ENCODE measurements at regions not wholly inside any gene's neighbourhood (a gene's known extent, or its start where the extent isn't known, plus 50 kb on each side); places are given as distances from the start of the nearest gene placed in this dataset.
"Not testable (repeated sequence)": the region's sequence is repeated elsewhere in the genome, so short reads cannot be mapped to it uniquely, and the experiment has no call there.

- no peaks in the 10 kb centered on the region for H3K27me3 ChIP-seq (replicated peaks; ENCODE audit: control insufficient read depth, insufficient read depth, low read length)
- no peak for DNase-seq (ENCODE audit: extremely low read depth, insufficient read length)
Observed at GRCh38 chr2:7146151-7146550, 228.9 kb downstream of the RNF144A start.

DNA sequence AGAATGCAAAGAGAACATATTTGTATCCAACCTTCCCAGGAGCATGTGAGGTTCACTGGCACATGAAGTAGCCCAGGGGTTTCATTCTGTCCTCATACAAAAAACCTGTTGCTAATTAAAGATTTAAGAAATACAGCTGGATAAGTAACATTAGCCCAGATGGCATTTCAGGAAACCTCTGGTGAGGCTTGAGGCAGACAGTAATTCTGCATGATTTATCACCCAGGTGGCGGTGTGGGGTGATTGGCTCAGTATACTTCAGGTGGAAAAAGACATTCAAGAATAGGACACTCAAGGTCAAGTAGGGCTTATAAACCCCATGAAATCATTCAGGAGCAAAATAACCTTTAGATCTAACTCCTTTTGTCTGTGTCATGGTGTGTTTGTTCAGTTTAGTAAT is 237.4 kb downstream of the RNF144A start:
- no peak for TF ChIP-seq CTCF (IDR thresholded peaks at IDR 0.05; ENCODE audit: insufficient read depth, low read length, poor library complexity, severe bottlenecking)
- Histone ChIP-seq H3K27me3 (replicated peaks; ENCODE audit: control insufficient read depth, insufficient read depth, low read length) (no peaks in the 10 kb centered on the region; the same call in 1 of the 2 replicates), H3K4me3 (replicated peaks; ENCODE audit: low read depth, low read length) (no peak overlapping the region), H3K36me3 (ENCODE audit: control insufficient read depth, insufficient read depth, low read length) (no peaks in the 10 kb centered on the region)
- no peak for DNase-seq (ENCODE audit: extremely low read depth, insufficient read length)

More at GRCh38 chr2:7146151-7146550, 228.9 kb downstream of the RNF144A start:
- H3K36me3 ChIP-seq (ENCODE audit: control insufficient read depth, insufficient read depth, low read length), result no peaks in the 10 kb centered on the region
- TF ChIP-seq CTCF (IDR thresholded peaks at IDR 0.05; ENCODE audit: insufficient read depth, low read length, poor library complexity, severe bottlenecking), result no peak
- no peak overlapping the region for H3K4me3 ChIP-seq (replicated peaks; ENCODE audit: low read depth, low read length)

DNA sequence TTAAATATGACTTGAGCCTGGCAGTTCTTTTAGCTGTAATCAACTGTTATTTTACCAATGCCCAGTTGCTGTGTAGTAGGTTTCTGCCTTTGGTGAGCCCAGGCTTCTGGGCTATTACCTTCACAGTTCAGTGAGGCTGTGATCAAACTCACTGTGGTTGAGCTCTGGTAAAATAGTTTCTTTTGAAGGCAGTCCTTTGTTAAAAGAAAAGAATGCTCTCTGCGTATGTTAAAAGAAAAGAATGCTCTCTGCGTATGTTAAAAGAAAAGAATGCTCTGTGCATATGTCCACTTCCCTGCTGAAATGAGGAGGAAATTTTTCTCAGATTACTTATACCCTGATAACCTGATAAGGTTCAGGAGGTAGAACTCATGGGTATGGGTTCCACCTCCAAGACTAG is 244.3 kb downstream of the RNF144A start:
- H3K36me3 ChIP-seq (ENCODE audit: control insufficient read depth, insufficient read depth, low read length), result no peaks in the 10 kb centered on the region
- no peaks in the 10 kb centered on the region; the same call in 1 of the 2 replicates for H3K27me3 ChIP-seq (replicated peaks; ENCODE audit: control insufficient read depth, insufficient read depth, low read length)
- TF ChIP-seq CTCF (IDR thresholded peaks at IDR 0.05; ENCODE audit: insufficient read depth, low read length, poor library complexity, severe bottlenecking), result no peak
- DNase-seq (ENCODE audit: extremely low read depth, insufficient read length), result no peak
- H3K4me3 ChIP-seq (replicated peaks; ENCODE audit: low read depth, low read length), result no peak overlapping the region

- H3K36me3 ChIP-seq (ENCODE audit: control insufficient read depth, insufficient read depth, low read length), result no peaks in the 10 kb centered on the region
- no peak overlapping the region for H3K4me3 ChIP-seq (replicated peaks; ENCODE audit: low read depth, low read length)
- H3K27me3 ChIP-seq (replicated peaks; ENCODE audit: control insufficient read depth, insufficient read depth, low read length), result peaks cover 2% of the 10 kb centered on the region
- TF ChIP-seq CTCF (IDR thresholded peaks at IDR 0.05; ENCODE audit: insufficient read depth, low read length, poor library complexity, severe bottlenecking), result no peak
- DNase-seq (ENCODE audit: extremely low read depth, insufficient read length), result no peak
Observed at GRCh38 chr2:7165736-7166135, 248.5 kb downstream of the RNF144A start.

GRCh38 chr2:7167801-7168411 is 250.7 kb downstream of the RNF144A start:
- Histone ChIP-seq H3K27me3 (replicated peaks; ENCODE audit: control insufficient read depth, insufficient read depth, low read length) (peaks cover 2% of the 10 kb centered on the region), H3K36me3 (ENCODE audit: control insufficient read depth, insufficient read depth, low read length) (no peaks in the 10 kb centered on the region), H3K4me3 (replicated peaks; ENCODE audit: low read depth, low read length) (no peak overlapping the region)
- no peak for DNase-seq (ENCODE audit: extremely low read depth, insufficient read length)
- TF ChIP-seq CTCF (IDR thresholded peaks at IDR 0.05; ENCODE audit: insufficient read depth, low read length, poor library complexity, severe bottlenecking), result no peak

DNA sequence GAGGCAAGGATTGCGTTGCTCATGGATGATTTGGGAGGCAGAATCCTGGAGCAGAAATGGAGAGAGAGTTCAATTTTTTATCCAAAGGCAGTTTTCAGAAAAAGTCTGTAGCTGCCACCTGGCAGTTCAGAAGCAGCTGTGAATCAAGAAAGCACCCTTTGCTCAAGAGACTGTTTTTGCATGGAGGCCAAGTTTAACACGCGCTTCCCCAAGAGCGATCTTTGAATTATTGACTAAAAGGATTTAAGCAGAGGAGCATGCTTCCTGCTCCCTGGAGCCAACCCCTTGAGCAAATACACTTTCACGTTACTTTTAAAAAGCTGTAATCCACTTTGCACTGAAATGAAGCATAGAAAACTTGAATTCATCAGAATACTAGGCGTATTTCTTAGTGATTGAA is 252.4 kb downstream of the RNF144A start:
- no peak for TF ChIP-seq CTCF (IDR thresholded peaks at IDR 0.05; ENCODE audit: insufficient read depth, low read length, poor library complexity, severe bottlenecking)
- H3K36me3 ChIP-seq (ENCODE audit: control insufficient read depth, insufficient read depth, low read length), result no peaks in the 10 kb centered on the region
- no peak for DNase-seq (ENCODE audit: extremely low read depth, insufficient read length)
- peaks cover 2% of the 10 kb centered on the region for H3K27me3 ChIP-seq (replicated peaks; ENCODE audit: control insufficient read depth, insufficient read depth, low read length)
- H3K4me3 ChIP-seq (replicated peaks; ENCODE audit: low read depth, low read length), result no peak overlapping the region

GRCh38 chr2:7178996-7179395 is 261.8 kb downstream of the RNF144A start:
- H3K36me3 ChIP-seq (ENCODE audit: control insufficient read depth, insufficient read depth, low read length); H3K4me3 ChIP-seq (replicated peaks; ENCODE audit: low read depth, low read length); H3K27me3 ChIP-seq (replicated peaks; ENCODE audit: control insufficient read depth, insufficient read depth, low read length); DNase-seq (ENCODE audit: extremely low read depth, insufficient read length): not testable (repeated sequence)
